ENCODE measurements at regions not wholly inside any gene's neighbourhood (a gene's known extent, or its start where the extent isn't known, plus 50 kb on each side); places are given as distances from the start of the nearest gene placed in this dataset.

GRCh38 chr1:219329578-219329977 lies 155.9 kb downstream of the LYPLAL1 start:
- H3K9me3 ChIP-seq = no peaks in the 10 kb centered on the region
- no peak for TF ChIP-seq CTCF (IDR thresholded peaks at IDR 0.05)
- no peak for TF ChIP-seq POLR2AphosphoS5 (IDR thresholded peaks at IDR 0.05)
- no peak for TF ChIP-seq EP300 (IDR thresholded peaks at IDR 0.05)
- no peak for TF ChIP-seq POLR2A (IDR thresholded peaks at IDR 0.05)
- intact Hi-C loops (cut with DNase I) = no loop called here

DNA sequence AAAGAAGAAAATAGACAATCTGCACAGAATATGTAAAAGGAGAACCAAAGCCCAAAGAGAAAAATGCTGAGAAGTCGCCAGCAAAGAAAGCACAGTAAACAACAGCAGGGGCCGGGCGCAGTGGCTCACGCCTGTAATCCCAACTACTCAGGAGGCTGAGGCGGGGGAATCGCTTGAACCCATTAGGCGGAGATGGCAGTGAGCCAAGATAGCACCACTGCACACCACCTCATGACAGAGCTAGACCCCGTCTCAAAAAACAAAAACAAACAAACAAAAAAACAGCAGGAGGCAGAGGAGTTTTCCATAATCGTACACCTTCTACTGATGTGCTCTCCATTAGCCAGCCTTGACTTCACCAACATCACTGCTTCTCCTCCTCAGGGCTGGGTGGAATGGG lies 153.2 kb downstream of the LYPLAL1 start:
- H3K27ac ChIP-seq = no peak overlapping the region
- no peaks in the 10 kb centered on the region for H3K36me3 ChIP-seq
- no peak for DNase-seq
- TF ChIP-seq EP300 (IDR thresholded peaks at IDR 0.05) (no peak), POLR2AphosphoS5 (IDR thresholded peaks at IDR 0.05) (no peak), POLR2A (IDR thresholded peaks at IDR 0.05) (no peak), CTCF (IDR thresholded peaks at IDR 0.05) (no peak)
- 91 to 94% methylated on average over 9 of the region's 9 CpGs for WGBS, 2 donors
- intact Hi-C loops (cut with DNase I) = no loop called here
- H3K9me3 ChIP-seq = no peaks in the 10 kb centered on the region
- H3K4me1 ChIP-seq = peaks cover 0 to 2% (median 0%) of the 10 kb centered on the region in 4 donors
- no peak overlapping the region for H3K4me3 ChIP-seq
- H3K27me3 ChIP-seq = no peaks in the 10 kb centered on the region

More at GRCh38 chr1:219329578-219329977, 155.9 kb downstream of the LYPLAL1 start:
- H3K27ac ChIP-seq = no peak overlapping the region
- WGBS, 2 donors = 72 to 81% methylated on average over 4 of the region's 4 CpGs
- no peaks in the 10 kb centered on the region for H3K27me3 ChIP-seq
- H3K36me3 ChIP-seq = no peaks in the 10 kb centered on the region
- no peak for DNase-seq
- H3K4me3 ChIP-seq = no peak overlapping the region
- H3K4me1 ChIP-seq = no peaks in the 10 kb centered on the region

DNA sequence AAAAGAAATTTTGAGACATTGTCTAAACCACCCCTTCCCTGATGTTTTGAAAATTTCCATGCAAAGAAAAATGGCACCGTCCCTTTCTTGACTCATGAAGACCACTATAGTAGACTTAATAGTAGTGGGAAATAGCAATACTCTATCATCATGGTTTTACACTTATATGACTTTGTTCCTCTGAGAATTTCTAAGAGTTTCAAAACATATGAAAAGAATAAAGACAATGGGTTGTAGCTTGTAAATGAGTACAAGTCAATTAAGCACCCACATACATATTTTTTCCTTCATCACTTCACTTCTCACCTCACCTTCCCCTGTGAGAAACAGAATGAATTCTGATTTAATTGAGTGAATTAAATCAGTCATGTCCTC lies 151.7 kb downstream of the LYPLAL1 start:
- no peak for DNase-seq
- H3K27me3 ChIP-seq = no peaks in the 10 kb centered on the region
- no peaks in the 10 kb centered on the region for H3K9me3 ChIP-seq
- no peak overlapping the region for H3K4me3 ChIP-seq
- H3K4me1 ChIP-seq = peaks cover 0 to 5% (median 0%) of the 10 kb centered on the region in 4 donors
- no peaks in the 10 kb centered on the region for H3K36me3 ChIP-seq
- WGBS, 2 donors = 85 to 87% methylated on average over 1 of the region's 1 CpG
- no peak for TF ChIP-seq CTCF (IDR thresholded peaks at IDR 0.05)
- intact Hi-C loops (cut with DNase I) = no loop called here
- H3K27ac ChIP-seq = no peak overlapping the region

- 82 to 87% methylated on average over 6 of the region's 6 CpGs for WGBS, 2 donors
- H3K27ac ChIP-seq = no peak overlapping the region
- no peaks in the 10 kb centered on the region for H3K36me3 ChIP-seq
- H3K27me3 ChIP-seq = no peaks in the 10 kb centered on the region
- DNase-seq = no peak
- intact Hi-C loops (cut with DNase I) = no loop called here
- H3K4me3 ChIP-seq = no peak overlapping the region
- no peak for TF ChIP-seq EP300 (IDR thresholded peaks at IDR 0.05)
- peaks cover 0 to 5% (median 0%) of the 10 kb centered on the region in 4 donors for H3K4me1 ChIP-seq
- no peaks in the 10 kb centered on the region for H3K9me3 ChIP-seq
These were observed 151.1 kb downstream of the LYPLAL1 start for GRCh38 chr1:219324629-219325367.

GRCh38 chr1:219324171-219324570 lies 150.5 kb downstream of the LYPLAL1 start:
- Histone ChIP-seq H3K36me3 (no peaks in the 10 kb centered on the region), H3K27me3 (no peaks in the 10 kb centered on the region), H3K9me3 (no peaks in the 10 kb centered on the region), H3K4me3 (no peak overlapping the region), H3K27ac (no peak overlapping the region), H3K4me1 (peaks cover 0 to 5% (median 0%) of the 10 kb centered on the region in 4 donors)
- intact Hi-C loops (cut with DNase I) = no loop called here
- WGBS, 2 donors = 51 to 58% methylated on average over 4 of the region's 4 CpGs
- DNase-seq = no peak
- TF ChIP-seq POLR2AphosphoS5 (IDR thresholded peaks at IDR 0.05) (no peak), EP300 (IDR thresholded peaks at IDR 0.05) (no peak), CTCF (IDR thresholded peaks at IDR 0.05) (no peak), POLR2A (IDR thresholded peaks at IDR 0.05) (no peak)

Data from sigmoid colon (tissue), 6 donors.